GM10266 (cell line): ENCODE measurements at regions not wholly inside any gene's neighbourhood (a gene's known extent, or its start where the extent isn't known, plus 50 kb on each side); places are given as distances from the start of the nearest gene placed in this dataset.

ENCODE experiments used
- DNase-seq: peaks from one replicate; pipeline ENCODE4 v3.0.0; 2012; ENCODE audit errors: extremely low spot score
- TF ChIP-seq, protein P1 (sequence below): IDR thresholded peaks from 2 replicates; pipeline ENCODE4 v1.5.1; 2012; ENCODE audit warnings: mild to moderate bottlenecking, low read depth; ENCODE audit not compliant: control insufficient read depth, insufficient read depth; ENCODE audit errors: missing control alignments

DNA sequence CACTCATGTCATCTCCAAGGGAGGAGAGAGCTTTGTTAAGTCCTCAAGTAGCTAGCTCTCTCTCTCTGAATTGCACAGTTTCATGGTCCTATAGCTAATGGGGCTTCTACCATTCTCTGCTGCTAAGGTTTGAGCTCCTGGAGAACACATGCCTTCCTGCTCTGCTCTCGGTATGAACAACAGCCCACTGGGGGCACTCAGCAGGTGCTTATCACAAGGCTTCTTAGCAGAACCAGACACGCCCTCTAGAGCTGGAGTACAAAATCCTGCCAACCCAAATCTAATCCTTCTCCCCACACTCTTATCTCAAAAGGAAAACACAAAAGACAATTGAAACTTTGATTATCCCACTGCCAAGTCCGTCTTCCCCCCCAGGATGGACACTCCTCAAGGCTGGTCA lies 176.5 kb downstream of the HS3ST1 start:
- TF ChIP-seq, protein P1, sequence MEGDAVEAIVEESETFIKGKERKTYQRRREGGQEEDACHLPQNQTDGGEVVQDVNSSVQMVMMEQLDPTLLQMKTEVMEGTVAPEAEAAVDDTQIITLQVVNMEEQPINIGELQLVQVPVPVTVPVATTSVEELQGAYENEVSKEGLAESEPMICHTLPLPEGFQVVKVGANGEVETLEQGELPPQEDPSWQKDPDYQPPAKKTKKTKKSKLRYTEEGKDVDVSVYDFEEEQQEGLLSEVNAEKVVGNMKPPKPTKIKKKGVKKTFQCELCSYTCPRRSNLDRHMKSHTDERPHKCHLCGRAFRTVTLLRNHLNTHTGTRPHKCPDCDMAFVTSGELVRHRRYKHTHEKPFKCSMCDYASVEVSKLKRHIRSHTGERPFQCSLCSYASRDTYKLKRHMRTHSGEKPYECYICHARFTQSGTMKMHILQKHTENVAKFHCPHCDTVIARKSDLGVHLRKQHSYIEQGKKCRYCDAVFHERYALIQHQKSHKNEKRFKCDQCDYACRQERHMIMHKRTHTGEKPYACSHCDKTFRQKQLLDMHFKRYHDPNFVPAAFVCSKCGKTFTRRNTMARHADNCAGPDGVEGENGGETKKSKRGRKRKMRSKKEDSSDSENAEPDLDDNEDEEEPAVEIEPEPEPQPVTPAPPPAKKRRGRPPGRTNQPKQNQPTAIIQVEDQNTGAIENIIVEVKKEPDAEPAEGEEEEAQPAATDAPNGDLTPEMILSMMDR, result no peak
- no peak for DNase-seq

DNA sequence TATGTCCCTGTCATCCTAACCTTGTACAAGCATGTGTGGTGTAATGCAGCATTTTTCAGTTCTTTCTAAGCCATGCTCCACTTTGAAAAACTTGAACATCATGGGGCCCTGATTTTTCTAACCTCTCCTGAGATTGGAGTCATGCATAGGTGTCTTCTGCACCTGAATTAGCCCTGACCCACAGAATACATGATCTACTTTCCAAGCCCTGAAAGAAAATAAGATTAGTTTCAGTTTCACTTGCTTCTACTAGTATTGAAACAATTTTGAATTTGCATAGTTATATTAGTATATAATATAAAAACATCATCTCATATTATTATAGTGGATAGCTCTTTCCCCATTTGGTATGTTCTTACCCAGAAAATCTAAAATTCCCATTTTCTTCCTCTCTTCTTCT lies 178.2 kb downstream of the HS3ST1 start:
- DNase-seq, result no peak
- TF ChIP-seq, protein P1, result no peak

- no peak for DNase-seq
- TF ChIP-seq, protein P1, result no peak
These were observed 196.7 kb downstream of the HS3ST1 start for GRCh38 chr4:11232015-11232414.

DNA sequence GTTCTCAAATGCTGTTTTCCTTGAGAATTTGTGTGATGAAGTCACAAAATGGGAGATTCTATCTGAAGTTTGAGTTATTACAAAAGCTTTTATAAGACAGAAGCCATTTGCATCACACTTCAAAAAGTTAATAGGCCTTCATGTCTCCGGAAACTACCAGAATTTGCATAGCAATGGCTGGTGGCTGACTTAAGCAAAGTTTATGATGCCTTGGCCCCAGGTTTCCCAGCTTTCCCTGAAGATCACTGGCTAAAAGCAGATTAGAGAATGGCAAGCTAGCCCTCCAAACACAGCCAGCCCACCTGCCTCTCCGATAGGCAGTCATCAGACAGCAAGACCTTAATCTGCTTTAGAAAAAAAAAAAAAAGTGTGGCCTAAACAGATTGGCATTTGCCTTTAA lies 197.8 kb downstream of the HS3ST1 start:
- no peak for DNase-seq

DNA sequence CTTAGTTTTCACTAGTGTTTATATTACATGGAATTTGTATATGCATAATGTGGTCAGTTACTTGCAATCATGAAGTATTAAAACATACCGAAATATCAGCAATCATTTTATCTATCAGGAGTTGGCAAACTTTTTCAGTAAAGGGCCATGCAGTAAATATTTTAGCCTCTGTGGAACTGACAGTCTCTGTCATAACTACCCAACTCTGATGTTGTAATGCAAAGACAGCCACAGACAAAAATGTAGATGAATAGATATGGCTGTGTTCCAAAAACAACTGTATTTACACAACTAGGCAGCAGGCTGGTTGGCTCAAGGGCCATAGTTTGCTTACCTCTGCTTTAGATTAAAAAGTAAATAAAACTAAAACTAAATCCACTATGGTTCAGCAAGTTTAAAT lies 200.2 kb downstream of the HS3ST1 start:
- TF ChIP-seq, protein P1, result no peak
- no peak for DNase-seq

More for the DNA sequence above, 197.8 kb downstream of the HS3ST1 start:
- TF ChIP-seq, protein P1, result no peak

DNA sequence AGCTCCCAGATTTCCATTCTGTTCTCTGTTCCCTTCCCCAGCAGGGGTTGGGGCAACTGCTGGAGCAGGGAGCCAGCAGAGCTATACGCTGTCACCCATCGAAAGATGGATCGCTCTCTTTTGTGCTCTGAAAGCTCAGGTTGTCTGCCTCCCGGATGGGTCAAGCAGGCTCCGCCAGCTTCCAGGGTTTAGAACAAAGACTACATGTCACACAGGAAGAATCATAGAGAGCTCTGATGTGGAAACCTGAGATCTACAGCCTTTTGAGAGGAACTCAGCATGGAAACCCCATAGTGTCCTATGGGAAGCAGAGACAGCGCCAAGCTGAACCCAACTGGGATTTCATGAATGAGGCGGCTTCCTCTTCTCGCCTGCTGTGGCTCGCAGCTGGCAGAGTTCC lies 205.4 kb downstream of the HS3ST1 start:
- TF ChIP-seq, protein P1, result no peak
- DNase-seq, result no peak

- no peak for DNase-seq
- TF ChIP-seq, protein P1, result no peak
These were observed 210.0 kb downstream of the HS3ST1 start for GRCh38 chr4:11218692-11219091.
